IMR-90 (cell line): ENCODE measurements at regions not wholly inside any gene's neighbourhood (a gene's known extent, or its start where the extent isn't known, plus 50 kb on each side); places are given as distances from the start of the nearest gene placed in this dataset.

Experiments used
- ATAC-seq: fragments of 200-7000 bp; cut with Tn5 transposase; 2 replicates; pipeline ENCODE4 v1.9.1; 2020; ENCODE audit warnings: low read depth, mild to moderate bottlenecking, moderate library complexity
- BruUV-seq: library from RNA; stranded (reverse); fragments of 400-500 nt; replicated peaks from 2 replicates; lab custom pipeline; 2021; lab: Mats Ljungman, UMichigan
- CTCF ChIA-PET: fragments of 300-600 bp; formaldehyde crosslinking; extraction: SDS; loops from one replicate; lab custom pipeline; 2021; ENCODE audit warnings: antibody characterized with exemption; lab: Yijun Ruan, JAX
- POLR2A ChIA-PET: fragments of 300-600 bp; sonication (Branson Sonifier 250); formaldehyde crosslinking; loops from one replicate; lab custom pipeline; 2022; ENCODE audit warnings: antibody characterized with exemption; ENCODE audit not compliant: unreplicated experiment; lab: Charles Lee
- DNase-seq: peaks from one replicate; pipeline ENCODE4 v3.0.0; 2013
- H2AFZ ChIP-seq: replicated peaks from 2 replicates; pipeline ENCODE3; 2013; ENCODE audit warnings: low read length, mild to moderate bottlenecking; ENCODE audit not compliant: poor library complexity
- H2AK5ac ChIP-seq: 2 replicates; pipeline ENCODE4 v1.6.1; 2013; ENCODE audit warnings: low read depth, low read length, inconsistent platforms
- H2AK9ac ChIP-seq: replicated peaks from 2 replicates; pipeline ENCODE3; 2013; ENCODE audit warnings: mild to moderate bottlenecking, low read depth, low read length, moderate library complexity; ENCODE audit not compliant: poor library complexity
- H2BK120ac ChIP-seq: 2 replicates; pipeline ENCODE4 v1.6.1; 2013; ENCODE audit warnings: low read depth, low read length, inconsistent platforms
- H2BK15ac ChIP-seq: 3 replicates; pipeline ENCODE4 v1.6.1; 2013; ENCODE audit warnings: low read depth, low read length, inconsistent platforms
- H2BK20ac ChIP-seq: 2 replicates; pipeline ENCODE4 v1.6.1; 2013; ENCODE audit warnings: low read depth, mild to moderate bottlenecking, inconsistent platforms, low read length, moderate library complexity
- H2BK5ac ChIP-seq: 2 replicates; pipeline ENCODE4 v1.6.1; 2013; ENCODE audit warnings: mild to moderate bottlenecking, low read depth, low read length, inconsistent platforms; ENCODE audit not compliant: poor library complexity, severe bottlenecking
- H3K14ac ChIP-seq: replicated peaks from 2 replicates; pipeline ENCODE4 v1.6.1; 2013; ENCODE audit warnings: low read depth, low read length, inconsistent platforms
- H3K18ac ChIP-seq: 2 replicates; pipeline ENCODE4 v1.6.1; 2013; ENCODE audit warnings: low read depth, low read length, control low read depth
- H3K23ac ChIP-seq: 2 replicates; pipeline ENCODE4 v1.6.1; 2013; ENCODE audit warnings: low read depth, low read length, inconsistent platforms
- H3K27ac ChIP-seq: 2 replicates; pipeline ENCODE4 v1.5.1; 2013; ENCODE audit warnings: mild to moderate bottlenecking, control low read depth, low read length; ENCODE audit not compliant: insufficient read depth
- H3K27me3 ChIP-seq: 2 replicates; pipeline ENCODE4 v1.6.1; 2013; ENCODE audit warnings: low read length; ENCODE audit not compliant: control insufficient read depth, insufficient read depth
- H3K36me3 ChIP-seq: 2 replicates; pipeline ENCODE4 v1.6.1; 2013; ENCODE audit warnings: low read length, mixed read lengths; ENCODE audit not compliant: control insufficient read depth, insufficient read depth
- H3K4ac ChIP-seq: 2 replicates; pipeline ENCODE4 v1.6.1; 2013; ENCODE audit warnings: low read depth, low read length, inconsistent platforms
- H3K4me1 ChIP-seq: 2 replicates; pipeline ENCODE4 v1.6.1; 2013; ENCODE audit warnings: low read length, mixed read lengths; ENCODE audit not compliant: control insufficient read depth, insufficient read depth
- H3K4me2 ChIP-seq: 2 replicates; pipeline ENCODE4 v1.6.1; 2013; ENCODE audit warnings: low read depth, mild to moderate bottlenecking, control low read depth, low read length, moderate library complexity
- H3K4me3 ChIP-seq: 2 replicates; pipeline ENCODE4 v1.5.1; 2013; ENCODE audit warnings: low read depth, mild to moderate bottlenecking, control low read depth, low read length, moderate library complexity; ENCODE audit not compliant: insufficient read depth
- H3K56ac ChIP-seq: 2 replicates; pipeline ENCODE4 v1.6.1; 2013; ENCODE audit warnings: low read length, inconsistent platforms; ENCODE audit not compliant: insufficient read depth; ENCODE audit errors: extremely low read depth
- H3K79me1 ChIP-seq, 2 experiments: 2 replicates each; pipeline ENCODE4 v1.6.1; 2013; ENCODE audit warnings: low read length in 2 of 2, inconsistent platforms in 1 of 2, low read depth in 1 of 2
- H3K9ac ChIP-seq: 2 replicates; pipeline ENCODE4 v1.6.1; 2013; ENCODE audit warnings: low read depth, low read length, control low read depth
- H3K9me1 ChIP-seq: 2 replicates; pipeline ENCODE4 v1.6.1; 2013; ENCODE audit warnings: low read length, inconsistent platforms; ENCODE audit not compliant: insufficient read depth
- H3K9me3 ChIP-seq: 2 replicates; pipeline ENCODE4 v1.6.1; 2013; ENCODE audit warnings: low read length; ENCODE audit not compliant: control insufficient read depth, insufficient read depth
- H4K20me1 ChIP-seq: 2 replicates; pipeline ENCODE4 v1.6.1; 2013; ENCODE audit warnings: low read length, inconsistent platforms; ENCODE audit not compliant: insufficient read depth
- H4K5ac ChIP-seq: 2 replicates; pipeline ENCODE4 v1.6.1; 2013; ENCODE audit warnings: mild to moderate bottlenecking, low read depth, low read length, control low read depth
- H4K8ac ChIP-seq, 2 experiments: 2 replicates each; pipeline ENCODE4 v1.6.1; 2013; ENCODE audit warnings: low read depth in 2 of 2, low read length in 2 of 2, control low read depth in 1 of 2, inconsistent platforms in 1 of 2
- H4K91ac ChIP-seq: 2 replicates; pipeline ENCODE4 v1.6.1; 2013; ENCODE audit warnings: low read depth, low read length, inconsistent platforms; ENCODE audit not compliant: insufficient read depth
- BHLHE40 ChIP-seq: fragments of 150-350 bp; IDR thresholded peaks from 2 replicates; pipeline ENCODE4 v1.6.1; 2016; ENCODE audit warnings: mild to moderate bottlenecking, low read depth, low read length
- CEBPB ChIP-seq: IDR thresholded peaks from 2 replicates; pipeline ENCODE4 v1.6.1; 2012; ENCODE audit warnings: low read depth, low read length, improper control_type of control experiment
- FOS ChIP-seq: fragments of 150-350 bp; IDR thresholded peaks from 2 replicates; pipeline ENCODE4 v1.6.1; 2016; ENCODE audit warnings: low read depth, low read length
- MAFK ChIP-seq: IDR thresholded peaks from 2 replicates; pipeline ENCODE4 v1.6.1; 2012; ENCODE audit warnings: low read depth, low read length, improper control_type of control experiment
- MAZ ChIP-seq: IDR thresholded peaks from 2 replicates; pipeline ENCODE4 v1.6.1; 2012; ENCODE audit warnings: low read depth, mild to moderate bottlenecking, low read length, improper control_type of control experiment, moderate library complexity, borderline replicate concordance
- NFE2L2 ChIP-seq: fragments of 150-350 bp; IDR thresholded peaks from 2 replicates; pipeline ENCODE4 v1.6.1; 2016; ENCODE audit warnings: low read depth, mild to moderate bottlenecking, low read length
- POLR2A ChIP-seq: IDR thresholded peaks from 2 replicates; pipeline ENCODE4 v1.6.1; 2012; ENCODE audit warnings: mild to moderate bottlenecking, low read depth, low read length
- RAD21 ChIP-seq: IDR thresholded peaks from 2 replicates; pipeline ENCODE4 v1.6.1; 2012; ENCODE audit warnings: low read length, improper control_type of control experiment
- RCOR1 ChIP-seq: IDR thresholded peaks from 2 replicates; pipeline ENCODE4 v1.6.1; 2012; ENCODE audit warnings: mild to moderate bottlenecking, low read length, improper control_type of control experiment; ENCODE audit not compliant: insufficient replicate concordance
- SMC3 ChIP-seq: fragments of 150-350 bp; IDR thresholded peaks from 2 replicates; pipeline ENCODE4 v1.6.1; 2016; ENCODE audit warnings: low read depth, mild to moderate bottlenecking, antibody characterized with exemption, low read length, moderate library complexity
- WGBS, 2 experiments: methylation state at CpG; one replicate each; pipeline versions ENCODE4 v1.1.5 to v1.1.7; 2013; ENCODE audit warnings: missing lambda C conversion rate in 2 of 2; ENCODE audit not compliant: insufficient read length in 1 of 2; ENCODE audit errors: extremely low coverage in 2 of 2; 5-methylcytosine and 5-hydroxymethylcytosine counted together
- dilution Hi-C: fragments of 300-500 bp; cut with HindIII; formaldehyde crosslinking; loops from one replicate; pipeline ENCODE4 v1.14.3; 2018; ENCODE audit warnings: low sequenced_read_pairs; ENCODE audit not compliant: unreplicated experiment
- in situ Hi-C: fragments of 300-500 bp; cut with MboI; formaldehyde crosslinking; loops from 3 replicates; pipeline ENCODE4 v1.14.3; 2019; ENCODE audit warnings: low sequenced_read_pairs, inconsistent platforms, mixed read lengths
- intact Hi-C: fragments of 100-400 bp; cut with micrococcal nuclease; formaldehyde crosslinking; loops from 2 replicates; pipeline ENCODE4 v1.10.0; 2022
- TF ChIP-seq, protein P1 (sequence below): conservative IDR thresholded peaks from 2 replicates; pipeline ENCODE4 v1.5.1; 2012; ENCODE audit warnings: mild to moderate bottlenecking, low read depth, low read length, improper control_type of control experiment
- TF ChIP-seq, protein P2 (sequence below): fragments of 150-350 bp; IDR thresholded peaks from 2 replicates; pipeline ENCODE4 v1.6.1; 2016; ENCODE audit warnings: low read depth, mild to moderate bottlenecking, low read length, moderate library complexity, borderline replicate concordance

DNA sequence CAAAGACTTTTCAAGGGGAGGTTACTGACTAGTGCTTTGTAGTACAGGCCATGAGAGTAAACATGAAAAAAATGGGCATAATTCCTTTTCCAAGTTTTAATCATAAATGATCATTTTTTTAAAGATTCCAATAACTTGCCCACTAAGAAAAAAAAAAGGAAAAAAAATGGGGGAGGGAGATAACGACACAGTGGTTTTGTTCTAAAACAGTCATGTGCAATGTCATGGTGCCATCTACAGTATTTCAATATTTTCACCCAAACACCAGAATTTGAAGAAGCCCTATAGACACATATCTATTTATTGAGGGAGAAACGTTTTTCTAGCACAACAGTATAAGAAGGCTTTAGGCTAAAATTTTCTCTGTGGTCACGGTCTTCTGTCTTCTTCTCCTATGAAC is 250.2 kb downstream of the LTN1 start:
- BruUV-seq, result no TSS peak
- Histone ChIP-seq H3K9me3 (no peaks in the 10 kb centered on the region), H2BK5ac (peak overlapping the region; percentile 63), H3K36me3 (no peaks in the 10 kb centered on the region), H4K20me1 (no peaks in the 10 kb centered on the region), H3K79me1 (no peaks in the 10 kb centered on the region), H3K9ac (0 out of 2 replicates have a peak overlapping the region, but pooled peaks have one; percentile 16), H4K8ac (peak overlapping the region; percentile 68 to 91), H3K4ac (peak overlapping the region; percentile 62; the same call in 1 of the 2 replicates), H2AK9ac (no peak overlapping the region), H2BK120ac (peak overlapping the region; percentile 91), H3K23ac (no peak overlapping the region), H3K18ac (peak overlapping the region; percentile 67), H2BK15ac (peak overlapping the region; percentile 64; the same call in 1 of the 3 replicates), H3K27ac (peak overlapping the region; percentile 56; the same call in 1 of the 2 replicates), H4K5ac (peak overlapping the region; percentile 70), H3K9me1 (peaks cover 6% of the 10 kb centered on the region), H3K27me3 (no peaks in the 10 kb centered on the region), H2BK20ac (peak overlapping the region; percentile 83), H3K4me2 (no peak overlapping the region), H3K14ac (peak overlapping the region; percentile 60; the same call in 1 of the 2 replicates), H3K4me3 (no peak overlapping the region), H3K4me1 (peaks cover 9% of the 10 kb centered on the region), H4K91ac (peak overlapping the region; percentile 85), H2AK5ac (peak overlapping the region; percentile 93), H2AFZ (no peak overlapping the region), H3K56ac (peak overlapping the region; percentile 27; the same call in 1 of the 2 replicates)
- dilution Hi-C loops (no loop called here), in situ Hi-C loops (loop anchor here (25.0 kb wide), 2 partner anchors 680 to 1180 kb away; no protein-coding TSS in a partner anchor), intact Hi-C loops (loop anchor here (2.0 to 10.0 kb wide), 6 partner anchors 204 to 1778 kb away; partner anchors contain the start of gene ADAMTS5)
- ATAC-seq (peak; percentile 31; the same call in 1 of the 2 replicates), DNase-seq (peak; percentile 76)
- POLR2A ChIA-PET, result interaction anchor here (0.5 kb wide), 1 partner anchor 1898 kb away, joined by 3 read pairs; no protein-coding TSS in a partner anchor
- CTCF ChIA-PET, result interaction anchor here (1.0 kb wide), 2 partner anchors 142 to 499 kb away, joined by 3 read pairs; no protein-coding TSS in a partner anchor
- WGBS, 2 experiments, result no CpG with 5 or more reads among the region's 3 CpGs
- no peak for TF ChIP-seq POLR2A
- peak; percentile 80 for TF ChIP-seq SMC3
- peak; percentile 24; the same call in 1 of the 2 replicates for TF ChIP-seq MAFK
- TF ChIP-seq RAD21, result peak; percentile 89
- no peak for TF ChIP-seq FOS
- no peak for TF ChIP-seq RCOR1
- TF ChIP-seq MAZ, result no peak
- TF ChIP-seq, protein P1, sequence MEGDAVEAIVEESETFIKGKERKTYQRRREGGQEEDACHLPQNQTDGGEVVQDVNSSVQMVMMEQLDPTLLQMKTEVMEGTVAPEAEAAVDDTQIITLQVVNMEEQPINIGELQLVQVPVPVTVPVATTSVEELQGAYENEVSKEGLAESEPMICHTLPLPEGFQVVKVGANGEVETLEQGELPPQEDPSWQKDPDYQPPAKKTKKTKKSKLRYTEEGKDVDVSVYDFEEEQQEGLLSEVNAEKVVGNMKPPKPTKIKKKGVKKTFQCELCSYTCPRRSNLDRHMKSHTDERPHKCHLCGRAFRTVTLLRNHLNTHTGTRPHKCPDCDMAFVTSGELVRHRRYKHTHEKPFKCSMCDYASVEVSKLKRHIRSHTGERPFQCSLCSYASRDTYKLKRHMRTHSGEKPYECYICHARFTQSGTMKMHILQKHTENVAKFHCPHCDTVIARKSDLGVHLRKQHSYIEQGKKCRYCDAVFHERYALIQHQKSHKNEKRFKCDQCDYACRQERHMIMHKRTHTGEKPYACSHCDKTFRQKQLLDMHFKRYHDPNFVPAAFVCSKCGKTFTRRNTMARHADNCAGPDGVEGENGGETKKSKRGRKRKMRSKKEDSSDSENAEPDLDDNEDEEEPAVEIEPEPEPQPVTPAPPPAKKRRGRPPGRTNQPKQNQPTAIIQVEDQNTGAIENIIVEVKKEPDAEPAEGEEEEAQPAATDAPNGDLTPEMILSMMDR, result peak; percentile 75
- peak; percentile 66 for TF ChIP-seq NFE2L2
- TF ChIP-seq BHLHE40, result no peak
- TF ChIP-seq, protein P2, sequence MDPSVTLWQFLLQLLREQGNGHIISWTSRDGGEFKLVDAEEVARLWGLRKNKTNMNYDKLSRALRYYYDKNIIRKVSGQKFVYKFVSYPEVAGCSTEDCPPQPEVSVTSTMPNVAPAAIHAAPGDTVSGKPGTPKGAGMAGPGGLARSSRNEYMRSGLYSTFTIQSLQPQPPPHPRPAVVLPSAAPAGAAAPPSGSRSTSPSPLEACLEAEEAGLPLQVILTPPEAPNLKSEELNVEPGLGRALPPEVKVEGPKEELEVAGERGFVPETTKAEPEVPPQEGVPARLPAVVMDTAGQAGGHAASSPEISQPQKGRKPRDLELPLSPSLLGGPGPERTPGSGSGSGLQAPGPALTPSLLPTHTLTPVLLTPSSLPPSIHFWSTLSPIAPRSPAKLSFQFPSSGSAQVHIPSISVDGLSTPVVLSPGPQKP, result no peak
- TF ChIP-seq CEBPB, result no peak
